ENCODE measurements at regions not wholly inside any gene's neighbourhood (a gene's known extent, or its start where the extent isn't known, plus 50 kb on each side); places are given as distances from the start of the nearest gene placed in this dataset.

DNA sequence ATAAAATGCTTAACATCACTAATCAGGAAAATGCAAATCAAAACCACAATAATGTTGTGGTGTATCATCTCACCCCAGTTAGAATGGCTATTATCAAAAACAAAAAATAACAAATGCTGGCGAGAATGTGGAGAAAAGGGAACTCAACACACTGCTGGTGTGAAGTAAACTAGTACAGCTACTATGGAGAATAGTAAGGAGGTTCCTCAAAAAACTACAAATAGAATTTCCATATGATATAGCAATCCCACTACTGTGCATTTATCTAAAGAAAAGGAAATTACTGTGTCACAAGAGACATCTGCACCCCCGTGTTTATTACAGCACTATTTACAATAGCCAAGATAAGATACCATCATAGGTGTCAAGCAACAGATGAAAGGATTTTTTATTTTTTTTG, 214.5 kb upstream of the RASA1 start:
- Histone ChIP-seq H3K27me3 (no peaks in the 10 kb centered on the region), H3K9me3 (no peaks in the 10 kb centered on the region), H3K27ac (no peak overlapping the region), H3K36me3 (no peaks in the 10 kb centered on the region), H3K4me3 (no peak overlapping the region), H3K4me1 (no peaks in the 10 kb centered on the region)
- DNase-seq = no peak
- 65 to 72% methylated on average over 2 of the region's 2 CpGs for WGBS, 2 donors (ENCODE audit: low coverage in 1 of 2)
- in situ Hi-C loops (cut with MboI; ENCODE audit: low pct_ligation_motif_present in 1 of 4, low pct_unique_long_range_greater_than_20kb in 1 of 4, low sequenced_read_pairs in 3 of 4) (loop anchor here in 2 of 4 donors (25.0 kb wide), 2 partner anchors 334 to 359 kb away; partner anchors contain the start of gene CCNH (in 1 of the 2)), intact Hi-C loops (cut with DNase I; ENCODE audit: low total_unique reads) (no loop called here)
- TF ChIP-seq EP300 (IDR thresholded peaks at IDR 0.05; ENCODE audit: low read depth) = no peak
- no peak for TF ChIP-seq POLR2AphosphoS5 (IDR thresholded peaks at IDR 0.05)
- TF ChIP-seq POLR2A (IDR thresholded peaks at IDR 0.05) = no peak
- TF ChIP-seq, protein P1, sequence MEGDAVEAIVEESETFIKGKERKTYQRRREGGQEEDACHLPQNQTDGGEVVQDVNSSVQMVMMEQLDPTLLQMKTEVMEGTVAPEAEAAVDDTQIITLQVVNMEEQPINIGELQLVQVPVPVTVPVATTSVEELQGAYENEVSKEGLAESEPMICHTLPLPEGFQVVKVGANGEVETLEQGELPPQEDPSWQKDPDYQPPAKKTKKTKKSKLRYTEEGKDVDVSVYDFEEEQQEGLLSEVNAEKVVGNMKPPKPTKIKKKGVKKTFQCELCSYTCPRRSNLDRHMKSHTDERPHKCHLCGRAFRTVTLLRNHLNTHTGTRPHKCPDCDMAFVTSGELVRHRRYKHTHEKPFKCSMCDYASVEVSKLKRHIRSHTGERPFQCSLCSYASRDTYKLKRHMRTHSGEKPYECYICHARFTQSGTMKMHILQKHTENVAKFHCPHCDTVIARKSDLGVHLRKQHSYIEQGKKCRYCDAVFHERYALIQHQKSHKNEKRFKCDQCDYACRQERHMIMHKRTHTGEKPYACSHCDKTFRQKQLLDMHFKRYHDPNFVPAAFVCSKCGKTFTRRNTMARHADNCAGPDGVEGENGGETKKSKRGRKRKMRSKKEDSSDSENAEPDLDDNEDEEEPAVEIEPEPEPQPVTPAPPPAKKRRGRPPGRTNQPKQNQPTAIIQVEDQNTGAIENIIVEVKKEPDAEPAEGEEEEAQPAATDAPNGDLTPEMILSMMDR (IDR thresholded peaks at IDR 0.05) = no peak

DNA sequence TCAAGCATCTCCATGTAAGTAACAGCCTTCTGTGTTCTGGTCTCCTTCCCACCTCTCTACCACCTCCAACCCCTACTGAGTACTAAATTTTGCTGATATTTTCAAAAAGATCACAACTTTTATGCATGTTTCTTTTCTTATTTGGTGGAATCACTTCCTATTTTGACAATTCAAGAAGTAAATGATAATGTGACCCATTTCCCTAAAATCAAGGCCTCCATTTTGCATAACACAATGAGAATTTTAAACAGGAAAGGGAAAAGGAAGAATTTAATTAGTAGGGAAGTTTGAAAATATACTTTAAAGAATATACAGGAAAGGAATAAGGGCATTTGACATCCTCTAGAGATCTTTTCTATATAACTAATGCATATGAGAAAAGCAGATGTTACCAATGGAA, 212.9 kb upstream of the RASA1 start:
- in situ Hi-C loops (cut with MboI; ENCODE audit: low pct_ligation_motif_present in 1 of 4, low pct_unique_long_range_greater_than_20kb in 1 of 4, low sequenced_read_pairs in 3 of 4) (loop anchor here in 2 of 4 donors (25.0 kb wide), 2 partner anchors 332 to 357 kb away; partner anchors contain the start of gene CCNH (in 1 of the 2)), intact Hi-C loops (cut with DNase I; ENCODE audit: low total_unique reads) (no loop called here)
- TF ChIP-seq EP300 (IDR thresholded peaks at IDR 0.05; ENCODE audit: low read depth) = no peak
- TF ChIP-seq POLR2A (IDR thresholded peaks at IDR 0.05) = no peak
- TF ChIP-seq POLR2AphosphoS5 (IDR thresholded peaks at IDR 0.05) = no peak
- TF ChIP-seq, protein P1 (IDR thresholded peaks at IDR 0.05) = no peak
- Histone ChIP-seq H3K36me3 (no peaks in the 10 kb centered on the region), H3K4me1 (no peaks in the 10 kb centered on the region), H3K27ac (no peak overlapping the region), H3K27me3 (no peaks in the 10 kb centered on the region), H3K4me3 (no peak overlapping the region), H3K9me3 (no peaks in the 10 kb centered on the region)
- no peak for DNase-seq

DNA sequence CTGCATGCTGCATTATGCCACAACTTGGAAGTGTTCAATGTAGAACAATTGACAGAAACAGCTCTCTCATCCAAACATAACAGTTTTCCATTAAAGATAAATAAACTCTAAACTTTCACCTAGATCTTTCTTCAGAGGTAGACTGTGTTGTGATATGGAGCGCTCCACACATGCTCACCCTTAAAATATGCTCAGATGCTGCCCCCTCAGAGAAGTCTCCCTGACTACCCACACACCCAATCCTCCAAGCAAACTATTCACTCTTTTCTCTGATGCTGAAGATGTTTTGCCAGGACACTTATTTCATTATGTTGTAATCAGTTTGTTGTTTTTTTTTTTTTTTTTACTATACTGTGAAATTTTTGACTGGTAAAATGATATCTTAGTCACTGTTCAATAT, 206.6 kb upstream of the RASA1 start:
- WGBS, 2 donors (ENCODE audit: low coverage in 1 of 2) = 91 to 97% methylated on average over 1 of the region's 1 CpG
- intact Hi-C loops (cut with DNase I; ENCODE audit: low total_unique reads) = no loop called here
- DNase-seq = no peak

DNA sequence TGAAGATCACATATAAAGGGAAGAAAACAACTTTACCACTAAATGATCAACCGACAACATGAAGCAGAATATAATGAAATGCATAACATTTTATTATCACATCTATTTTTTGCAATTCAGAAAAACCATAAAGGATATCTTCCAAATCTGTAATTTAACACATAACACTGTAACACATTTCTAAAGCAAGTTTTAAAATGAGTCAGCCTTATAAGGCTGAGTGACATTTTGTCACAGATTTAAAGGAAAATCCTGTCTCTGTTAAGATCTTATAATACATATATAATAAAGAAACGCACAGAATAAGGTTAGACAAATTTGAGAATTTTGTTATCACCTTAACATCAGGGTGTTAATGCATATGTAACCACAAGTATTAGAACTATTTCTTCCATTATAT, 198.4 kb upstream of the RASA1 start:
- no peak overlapping the region for H3K27ac ChIP-seq
- no peaks in the 10 kb centered on the region for H3K27me3 ChIP-seq
- TF ChIP-seq EP300 (IDR thresholded peaks at IDR 0.05; ENCODE audit: low read depth) = no peak
- TF ChIP-seq POLR2A (IDR thresholded peaks at IDR 0.05) = no peak
- TF ChIP-seq, protein P1 (IDR thresholded peaks at IDR 0.05) = no peak
- TF ChIP-seq POLR2AphosphoS5 (IDR thresholded peaks at IDR 0.05) = no peak
- in situ Hi-C loops (cut with MboI; ENCODE audit: low pct_ligation_motif_present in 1 of 4, low pct_unique_long_range_greater_than_20kb in 1 of 4, low sequenced_read_pairs in 3 of 4) = loop anchor here in 2 of 4 donors (25.0 kb wide), 2 partner anchors 318 to 343 kb away; partner anchors contain the start of gene CCNH (in 1 of the 2)
- 86 to 89% methylated on average over 2 of the region's 2 CpGs for WGBS, 2 donors (ENCODE audit: low coverage in 1 of 2)
- H3K36me3 ChIP-seq = no peaks in the 10 kb centered on the region
- no peak overlapping the region for H3K4me3 ChIP-seq
- intact Hi-C loops (cut with DNase I; ENCODE audit: low total_unique reads) = no loop called here
- no peak for DNase-seq
- no peaks in the 10 kb centered on the region for H3K9me3 ChIP-seq
- no peaks in the 10 kb centered on the region for H3K4me1 ChIP-seq

More for the DNA sequence above, 206.6 kb upstream of the RASA1 start:
- Histone ChIP-seq H3K4me3 (no peak overlapping the region), H3K27ac (no peak overlapping the region), H3K9me3 (no peaks in the 10 kb centered on the region), H3K27me3 (no peaks in the 10 kb centered on the region), H3K4me1 (no peaks in the 10 kb centered on the region), H3K36me3 (no peaks in the 10 kb centered on the region)
- in situ Hi-C loops (cut with MboI; ENCODE audit: low pct_ligation_motif_present in 1 of 4, low pct_unique_long_range_greater_than_20kb in 1 of 4, low sequenced_read_pairs in 3 of 4) = loop anchor here in 2 of 4 donors (25.0 kb wide), 2 partner anchors 326 to 351 kb away; partner anchors contain the start of gene CCNH (in 1 of the 2)
- no peak for TF ChIP-seq POLR2AphosphoS5 (IDR thresholded peaks at IDR 0.05)
- TF ChIP-seq, protein P1 (IDR thresholded peaks at IDR 0.05) = no peak
- no peak for TF ChIP-seq POLR2A (IDR thresholded peaks at IDR 0.05)
- no peak for TF ChIP-seq EP300 (IDR thresholded peaks at IDR 0.05; ENCODE audit: low read depth)
